HG03159 (cell line): ENCODE measurements at regions not wholly inside any gene's neighbourhood (a gene's known extent, or its start where the extent isn't known, plus 50 kb on each side); places are given as distances from the start of the nearest gene placed in this dataset.
A peak's percentile ranks its signal among the peaks of the same experiment; 100 is the strongest.

ENCODE experiments used
- ATAC-seq: cut with Tn5 transposase; IDR thresholded peaks from one replicate; pipeline ENCODE4 v1.9.1; 2021; ENCODE audit warnings: mild to moderate bottlenecking, moderate library complexity; ENCODE audit not compliant: unreplicated experiment

DNA sequence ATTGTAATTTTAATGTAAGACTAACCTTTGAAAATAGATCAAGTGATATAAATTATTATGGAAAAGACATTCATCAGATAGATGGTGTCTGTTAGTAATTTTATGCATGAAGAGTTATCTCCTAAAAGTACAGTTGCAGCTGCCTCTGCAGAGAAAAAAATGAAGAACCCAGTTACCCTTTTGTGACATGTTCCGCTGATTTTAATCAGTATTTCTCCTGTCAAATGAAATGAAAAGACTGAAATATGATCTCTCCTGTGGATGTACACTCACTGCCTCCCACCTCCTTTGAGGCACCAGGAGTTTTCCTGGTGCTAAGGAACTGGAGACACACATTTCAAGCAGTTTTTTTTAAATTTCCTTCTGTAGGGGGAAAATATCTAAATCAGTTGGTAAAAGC is 277.4 kb downstream of the KIF4B start:
- no peak for ATAC-seq

DNA sequence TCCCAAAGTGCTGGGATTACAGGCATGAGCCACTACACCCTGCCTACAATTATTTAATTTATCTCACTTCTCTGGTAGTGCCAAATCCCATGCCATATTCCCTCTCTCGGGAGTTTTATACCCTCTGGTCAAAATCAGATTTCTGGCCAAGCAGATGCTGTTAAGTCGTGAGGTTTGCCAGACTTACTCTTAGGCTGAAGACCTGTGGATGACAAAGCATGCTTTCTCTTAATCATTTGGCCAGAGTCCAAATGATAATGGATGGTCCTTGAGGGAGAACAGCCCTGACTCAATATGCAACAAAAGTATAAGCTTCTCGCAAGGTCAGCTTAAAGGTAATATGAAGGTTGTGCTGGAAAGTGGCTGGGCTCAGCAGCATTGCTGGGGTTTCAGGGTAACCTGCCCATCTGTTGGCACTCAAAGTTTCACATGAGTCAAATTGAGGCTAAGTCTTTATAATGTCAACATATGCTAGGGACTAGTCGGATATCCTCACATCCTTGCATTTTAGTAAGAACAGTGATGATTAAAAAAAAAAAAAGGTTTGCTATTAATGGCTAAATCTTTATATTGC is 280.1 kb downstream of the KIF4B start:
- ATAC-seq: no peak

DNA sequence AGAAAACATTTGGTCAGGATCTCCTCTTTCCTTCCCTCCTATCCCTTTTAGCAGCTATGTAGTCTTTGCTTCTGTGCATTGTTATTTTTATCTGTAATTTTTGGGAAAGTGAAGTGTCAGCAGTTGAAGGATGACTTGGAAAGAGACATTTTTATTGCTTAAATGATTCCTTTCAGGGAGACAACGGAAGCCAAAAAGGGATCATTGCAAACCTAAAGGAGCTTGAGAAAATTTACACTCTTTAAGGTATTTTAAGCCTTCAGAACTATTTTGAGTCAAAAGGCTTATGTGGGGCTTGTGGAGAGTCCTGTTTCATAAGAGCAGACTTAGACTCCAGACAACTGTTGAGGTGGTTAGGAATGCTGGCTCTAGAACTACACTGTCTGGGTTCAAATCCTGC is 281.6 kb downstream of the KIF4B start:
- ATAC-seq: no peak

DNA sequence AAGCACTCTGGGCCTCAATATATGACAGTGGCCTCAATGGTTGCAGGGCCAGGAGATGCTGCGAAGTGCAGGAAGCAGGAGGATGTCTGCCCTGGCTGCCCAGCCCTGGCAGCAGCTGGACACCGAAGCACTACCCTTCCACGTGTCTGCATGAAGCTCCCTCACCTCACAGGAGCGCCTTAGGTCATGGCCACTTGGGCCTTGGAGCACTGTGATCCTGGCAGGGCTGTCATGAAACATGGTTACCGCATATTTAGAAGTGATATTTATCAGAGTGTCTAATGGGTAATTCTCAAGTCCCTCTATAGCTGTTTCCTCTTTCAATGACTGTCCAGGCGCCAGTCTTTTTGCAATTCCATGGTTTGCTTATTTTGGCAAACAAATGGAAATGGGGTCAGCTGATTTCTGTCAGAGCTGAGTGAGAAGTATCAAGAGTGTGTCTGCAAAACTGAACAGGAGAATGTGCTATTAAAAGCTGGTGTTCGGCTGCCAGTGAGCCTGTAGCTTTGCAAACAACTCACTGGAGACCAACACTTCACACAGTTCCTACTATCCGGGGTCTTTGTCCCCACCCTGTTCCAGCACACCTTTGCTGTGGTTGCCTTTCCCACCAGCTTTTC is 285.9 kb downstream of the KIF4B start:
- no peak for ATAC-seq

DNA sequence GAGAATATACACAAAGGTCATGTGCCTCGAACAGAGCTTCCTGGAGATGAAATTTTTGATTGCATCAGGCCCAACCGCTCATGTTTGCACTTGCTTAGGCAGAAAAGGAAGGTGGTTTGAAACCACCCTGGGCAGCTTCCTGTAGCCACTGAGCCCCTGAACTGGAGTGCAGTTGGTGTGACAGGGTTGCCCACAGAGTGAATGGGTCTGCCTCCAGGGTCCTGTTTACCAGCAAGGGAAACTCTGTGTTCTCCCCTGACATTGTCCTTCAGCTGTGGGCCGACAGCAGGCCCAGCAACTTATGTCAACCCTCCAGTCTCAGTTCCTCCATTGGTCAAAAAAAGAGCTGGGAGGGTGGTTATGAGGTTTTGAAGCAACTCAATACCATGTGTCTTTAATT is 289.6 kb downstream of the KIF4B start:
- ATAC-seq: no peak

DNA sequence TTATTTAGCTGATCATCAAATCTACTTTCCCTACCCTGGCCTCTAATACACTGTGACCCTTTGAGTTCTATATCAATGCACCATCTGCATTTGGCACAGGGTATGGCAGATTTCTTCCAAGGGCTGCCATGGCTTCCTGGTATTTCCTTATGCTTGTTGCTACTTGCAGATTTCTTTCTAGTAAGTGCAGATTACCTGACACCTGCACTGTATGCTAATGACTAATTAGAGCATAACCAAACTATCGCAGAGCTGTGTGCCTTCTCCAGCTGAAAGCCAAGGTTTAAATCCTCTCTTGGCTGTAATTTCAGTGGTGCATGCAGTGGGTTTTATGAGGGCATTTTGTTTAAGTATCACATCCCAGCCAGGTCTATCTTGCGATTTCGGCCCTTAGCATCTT is 293.7 kb downstream of the KIF4B start:
- ATAC-seq: no peak

DNA sequence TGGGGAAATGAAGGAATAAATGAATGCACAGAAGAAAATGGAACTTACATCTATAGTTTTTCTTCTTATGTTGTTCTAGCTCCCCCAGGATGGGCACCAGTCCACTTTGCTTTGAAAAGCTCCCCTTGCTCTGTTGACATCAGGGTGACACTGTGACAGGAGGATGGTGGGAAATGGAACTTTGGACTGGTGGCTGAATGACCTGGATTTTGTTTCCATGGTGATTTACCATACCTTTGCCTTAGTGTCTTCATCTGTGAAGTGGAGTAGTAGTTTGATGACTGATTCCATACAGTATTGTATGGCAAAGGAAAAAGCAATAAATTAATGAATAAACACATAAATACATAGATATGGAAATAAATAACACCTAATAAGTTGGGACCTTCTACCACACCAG is 294.7 kb downstream of the KIF4B start:
- ATAC-seq: no peak

DNA sequence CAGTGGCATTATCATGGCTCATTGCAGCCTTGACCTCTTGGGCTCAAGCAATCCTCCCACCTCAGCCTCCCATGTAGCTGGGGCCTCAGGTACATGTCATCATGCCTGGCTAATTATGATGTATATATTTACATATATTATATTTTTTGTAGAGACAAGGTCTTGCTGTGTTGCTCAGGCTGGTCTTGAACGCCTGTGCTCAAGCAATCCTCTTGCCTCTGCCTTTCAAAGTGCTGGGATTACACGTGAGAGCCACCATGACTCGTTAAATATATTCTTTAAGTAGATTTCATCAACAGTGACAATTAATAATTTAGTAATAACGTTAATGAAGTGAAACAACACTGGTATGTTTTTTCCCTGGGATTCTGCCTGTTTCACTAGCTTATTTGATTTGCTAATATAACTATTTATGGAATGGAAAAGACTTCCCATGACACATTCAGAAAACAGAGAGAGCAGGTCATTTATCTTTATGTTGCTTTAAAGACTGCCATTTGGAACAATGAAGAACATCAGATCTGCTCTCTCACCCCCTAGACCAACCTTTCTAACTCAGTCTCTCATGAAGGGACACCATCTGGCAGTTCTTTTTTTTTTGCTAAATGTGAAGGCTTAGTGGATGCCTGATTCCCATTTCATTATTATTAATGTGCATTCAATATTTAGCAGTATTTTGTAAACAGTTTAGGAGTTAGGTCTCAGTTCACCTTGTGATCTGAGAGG is 295.6 kb downstream of the KIF4B start:
- no peak for ATAC-seq

DNA sequence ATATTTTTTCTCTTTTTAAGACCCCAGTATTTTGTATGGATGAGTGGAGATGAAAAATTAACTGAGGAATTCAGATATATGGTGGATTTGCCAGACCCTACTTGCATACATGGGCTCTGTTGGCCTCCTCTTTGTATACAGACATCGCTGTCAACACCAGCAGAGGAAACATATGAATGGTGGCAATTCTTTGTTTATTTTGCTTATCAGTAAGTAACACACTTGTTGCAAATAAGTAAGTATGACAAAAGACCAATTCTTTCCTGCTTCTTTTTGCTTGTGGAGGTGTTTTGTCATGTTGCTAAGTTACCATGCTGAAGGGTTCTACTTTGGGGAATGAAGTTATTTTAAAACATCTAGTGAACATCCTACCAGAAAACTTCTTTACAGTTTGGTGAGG is 298.2 kb downstream of the KIF4B start:
- ATAC-seq: no peak

DNA sequence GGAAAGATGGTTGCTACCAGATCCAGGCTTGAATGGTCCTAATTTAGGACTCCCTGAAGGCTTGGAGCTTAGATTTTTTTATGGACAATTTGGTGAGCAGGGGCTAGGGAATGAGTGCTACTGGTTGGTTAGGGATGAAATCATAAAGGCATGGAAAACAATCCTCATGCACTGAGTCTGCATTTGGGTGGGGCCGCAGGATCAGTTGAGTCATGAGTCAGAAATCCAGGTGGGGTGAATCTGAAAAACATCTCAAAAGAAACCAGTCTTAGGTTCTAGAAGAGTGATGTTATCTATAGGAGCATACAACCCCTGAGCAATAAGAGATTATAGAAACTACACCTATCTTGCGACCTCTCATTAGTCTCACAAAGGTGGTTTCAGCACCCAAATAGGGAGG is 300.0 kb downstream of the KIF4B start:
- no peak for ATAC-seq

DNA sequence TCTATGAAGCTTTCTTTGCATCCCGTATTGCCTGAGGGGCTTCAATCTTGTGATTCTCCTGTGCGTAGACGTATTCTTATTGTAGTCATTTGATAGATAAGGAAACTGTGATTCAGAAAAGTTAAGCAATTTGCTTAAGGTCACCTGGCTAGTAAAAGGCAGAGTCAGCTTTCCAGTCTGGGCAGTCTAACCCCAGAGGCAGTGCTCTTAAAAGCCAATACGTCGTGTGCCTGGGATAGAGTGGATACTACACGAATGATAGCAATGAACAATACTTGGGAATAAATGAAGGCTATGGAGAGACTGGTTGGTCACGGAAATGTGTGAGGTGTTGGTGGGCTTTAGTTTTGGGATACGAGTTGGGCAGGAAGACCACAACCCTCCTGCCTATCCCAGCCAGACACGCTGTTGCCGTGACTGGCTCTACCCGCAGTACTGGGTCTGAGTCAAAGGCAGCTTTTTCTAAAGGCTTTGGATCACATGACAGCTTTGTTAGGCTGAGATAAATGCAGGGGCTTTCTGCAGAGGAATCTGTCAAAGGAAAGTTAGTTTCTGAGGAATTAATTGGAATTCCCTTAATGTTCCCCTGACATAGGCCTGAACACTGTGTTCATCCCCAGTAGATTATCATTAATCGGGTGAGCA is 302.6 kb downstream of the KIF4B start:
- no peak for ATAC-seq

DNA sequence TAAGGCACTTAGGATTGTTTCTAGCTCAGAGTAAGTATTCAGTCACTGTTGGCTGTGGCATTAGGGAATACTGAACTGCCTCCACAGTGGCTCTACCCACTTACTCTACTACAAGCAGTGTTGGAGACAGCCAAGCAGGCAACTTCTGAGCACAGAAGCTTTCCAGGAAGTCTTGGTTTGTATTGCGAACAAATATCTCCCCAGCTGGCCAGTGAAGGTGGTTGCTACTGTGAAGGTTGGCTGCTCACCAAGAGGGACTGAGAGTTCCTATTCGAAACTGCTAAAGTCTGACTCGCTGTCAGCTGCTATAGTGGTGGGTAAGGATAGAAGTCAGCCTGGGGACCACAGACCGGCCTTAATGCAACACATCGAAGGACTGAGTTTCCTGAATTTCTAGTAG is 319.1 kb downstream of the KIF4B start:
- ATAC-seq: peak; percentile 73

DNA sequence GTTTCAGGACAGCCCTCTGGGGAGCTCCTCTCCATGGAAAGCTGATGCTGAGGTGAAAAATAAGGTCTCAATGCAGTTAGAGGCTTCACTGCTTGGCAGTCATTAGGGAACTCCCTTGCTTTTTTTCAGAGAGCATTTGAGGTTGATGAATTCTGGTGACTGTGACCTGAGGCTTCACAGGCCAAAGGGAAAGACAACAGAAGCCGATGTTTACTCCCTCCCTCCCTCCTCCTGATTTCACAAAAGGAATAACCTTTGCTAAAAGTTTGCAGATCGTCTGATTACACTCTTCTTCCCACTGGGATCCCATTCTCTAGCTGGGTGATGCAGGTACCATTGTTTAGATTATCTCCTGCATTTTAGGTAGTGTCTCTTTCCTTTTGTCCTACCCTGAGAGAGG is 329.4 kb downstream of the KIF4B start:
- ATAC-seq: no peak

DNA sequence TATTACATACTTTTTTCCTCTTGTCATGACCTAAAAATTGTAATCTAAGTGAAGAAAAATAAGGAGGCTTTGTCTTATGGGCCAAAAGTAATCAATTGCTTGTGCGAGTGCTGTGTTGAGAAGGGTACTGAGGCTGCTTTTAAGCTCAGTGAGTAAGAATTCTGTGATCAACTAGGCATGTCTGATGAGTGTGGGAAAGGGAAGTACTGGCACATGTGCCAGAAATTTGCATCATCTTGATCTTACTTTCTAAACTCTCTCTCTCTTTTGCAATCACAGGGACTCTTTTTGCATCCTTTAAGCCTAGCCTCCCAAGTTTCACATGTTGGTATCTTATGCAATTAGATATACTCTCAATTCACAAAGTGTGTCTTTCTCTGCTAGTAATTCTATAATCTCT is 329.9 kb downstream of the KIF4B start:
- no peak for ATAC-seq

DNA sequence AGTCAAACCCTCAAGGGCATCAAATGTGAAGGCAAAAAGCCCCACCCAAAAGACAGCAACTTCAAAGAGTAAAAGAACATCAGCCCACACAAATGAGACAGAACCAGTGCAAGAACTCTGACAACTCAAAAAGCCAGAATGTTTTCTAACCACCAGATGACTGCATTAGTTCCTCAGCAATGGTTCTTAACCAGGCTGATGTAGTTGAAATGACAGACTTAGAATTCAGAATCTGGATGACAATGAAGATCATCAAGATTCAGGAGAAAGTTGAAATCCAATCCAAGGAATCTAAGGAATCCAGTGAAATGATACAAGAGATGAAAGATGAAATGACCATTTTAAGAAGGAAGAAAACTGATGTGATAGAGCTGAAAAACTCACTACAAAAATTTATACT is 339.7 kb downstream of the KIF4B start:
- ATAC-seq: no peak

DNA sequence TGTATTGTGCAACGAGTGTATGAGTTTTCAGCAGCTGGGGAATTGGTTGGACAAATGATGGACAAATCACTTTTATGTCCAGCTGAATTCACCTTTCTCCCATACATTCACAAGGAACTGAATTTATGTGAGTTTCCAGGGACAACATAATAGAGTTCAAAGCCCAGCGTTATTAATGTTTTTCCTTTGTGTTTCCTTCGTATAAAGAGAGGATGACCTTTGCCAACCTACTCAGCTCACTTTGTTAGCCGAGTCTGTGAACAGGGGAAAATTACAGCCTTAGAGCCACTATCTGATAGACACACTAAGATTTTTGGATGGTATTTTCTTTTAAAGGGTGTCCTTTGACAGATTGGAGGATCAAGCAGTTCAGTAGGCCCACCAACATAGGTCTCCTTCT is 352.5 kb downstream of the KIF4B start:
- ATAC-seq: no peak

DNA sequence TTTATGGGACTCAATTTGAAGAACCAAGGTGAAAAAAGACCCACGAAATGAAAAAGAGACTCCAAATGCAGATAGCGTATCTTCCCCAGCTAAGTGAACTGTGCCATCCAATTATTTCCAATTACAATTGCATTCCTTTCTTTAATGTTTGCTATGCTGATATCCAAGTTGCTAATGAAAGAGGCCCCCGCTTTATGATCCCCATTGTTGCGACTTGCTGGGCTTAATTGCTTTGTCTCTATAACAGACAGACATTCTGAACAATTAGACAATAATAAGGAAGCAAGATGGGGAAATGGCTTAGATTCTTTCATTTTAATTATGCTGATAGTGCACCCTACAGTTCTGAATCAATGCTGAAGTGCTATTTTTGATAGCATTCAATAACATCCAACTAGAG is 354.3 kb downstream of the KIF4B start:
- ATAC-seq: no peak

DNA sequence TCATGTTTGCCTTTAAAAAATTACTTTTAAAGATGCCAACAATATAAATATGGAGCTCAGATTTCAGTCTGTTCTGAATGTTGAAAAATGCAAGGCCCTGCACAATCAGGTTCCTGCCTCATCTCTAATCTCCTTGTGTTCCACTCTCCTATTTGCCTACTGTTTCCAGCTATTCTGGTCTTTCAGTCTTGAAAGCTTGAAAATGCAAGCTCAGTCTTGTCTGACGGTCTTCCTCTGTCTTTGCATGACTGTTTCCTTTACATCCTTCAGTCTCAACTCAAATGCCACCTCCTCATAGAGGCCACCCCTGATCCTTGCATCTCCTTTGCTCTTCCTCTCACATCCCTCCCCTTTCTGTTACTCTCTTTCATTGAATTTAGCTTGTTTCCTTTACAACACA is 354.9 kb downstream of the KIF4B start:
- ATAC-seq: no peak

DNA sequence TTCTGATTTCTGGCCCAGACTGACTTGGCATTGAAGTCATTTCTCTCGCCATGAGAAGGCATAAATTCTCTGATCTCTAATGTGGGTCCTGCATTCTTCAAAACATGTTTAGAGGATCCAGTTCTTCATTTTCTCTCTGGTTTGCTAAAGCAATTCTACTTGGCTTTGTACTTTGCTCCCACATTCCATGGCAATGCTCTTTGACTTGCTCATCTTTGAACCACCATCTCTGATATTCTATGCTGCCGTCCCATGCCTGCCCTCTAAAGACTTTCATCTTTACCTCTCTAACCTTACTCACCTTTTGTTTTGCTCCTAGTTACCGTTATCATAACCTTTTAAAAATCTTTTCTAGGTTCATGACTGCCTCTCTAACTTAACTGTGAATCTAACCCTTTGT is 366.9 kb downstream of the KIF4B start:
- no peak for ATAC-seq

DNA sequence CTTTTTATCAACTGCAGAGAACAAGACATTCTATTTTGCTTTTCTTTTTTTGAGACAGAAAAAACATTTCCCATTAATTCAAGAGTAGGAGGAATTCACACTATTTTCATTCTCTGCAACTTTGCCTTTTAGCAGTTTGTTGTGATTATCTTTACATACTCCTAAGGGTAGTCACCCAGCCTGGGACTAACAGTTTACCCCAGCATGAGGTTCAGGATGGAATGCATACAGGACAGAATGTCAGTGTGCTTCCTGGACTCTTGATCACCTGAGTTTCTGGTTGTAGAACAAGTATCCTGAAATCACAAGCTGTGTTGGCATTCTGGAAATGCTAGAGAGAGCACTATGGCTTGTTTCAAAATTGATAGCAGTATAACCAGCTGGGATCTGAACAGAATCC is 368.1 kb downstream of the KIF4B start:
- ATAC-seq: no peak

DNA sequence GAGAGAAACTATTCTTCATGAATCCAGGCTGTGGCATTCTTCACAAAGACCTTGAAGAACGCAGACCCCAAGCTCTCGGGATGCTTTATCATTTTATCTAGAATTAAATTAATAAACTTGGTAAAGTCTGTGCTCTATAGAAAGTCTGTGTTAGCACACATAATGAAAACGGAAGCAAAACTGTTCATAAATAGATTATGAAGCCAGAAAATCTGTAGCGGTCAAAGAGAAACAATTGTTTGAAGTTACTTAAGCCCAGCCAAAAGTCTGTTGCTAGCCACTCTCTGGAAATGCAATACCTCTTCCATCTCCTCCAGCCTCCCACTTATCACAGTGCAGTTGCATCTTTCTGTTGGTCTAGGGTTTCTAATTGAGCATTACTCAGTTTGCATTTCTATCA is 375.9 kb downstream of the KIF4B start:
- no peak for ATAC-seq

DNA sequence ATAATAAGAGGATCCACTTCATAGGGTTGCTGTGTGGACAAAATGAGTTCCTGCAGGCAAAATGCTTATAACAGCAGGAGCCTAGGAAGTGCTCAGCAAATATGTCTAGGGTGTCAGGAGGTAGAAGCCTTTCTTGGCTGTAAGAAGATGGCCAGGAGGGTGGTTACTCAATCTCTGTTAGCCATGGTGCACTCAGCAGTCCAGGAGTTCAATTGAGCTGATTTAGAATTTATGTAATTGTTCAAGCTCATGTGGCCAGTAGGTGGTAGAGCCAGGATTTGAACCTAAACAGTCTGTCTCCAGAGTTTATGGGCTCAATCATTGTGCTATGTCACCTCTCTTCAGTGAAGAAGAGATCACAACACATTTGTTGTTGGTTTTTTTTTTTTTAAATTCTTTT is 381.2 kb downstream of the KIF4B start:
- no peak for ATAC-seq
